Activated CD8-positive, alpha-beta memory T cell treated with anti-CD3 and anti-CD28 coated beads, Interleukin-2, amount 50 U/mL, for 24 hours (primary cell): ENCODE measurements at regions not wholly inside any gene's neighbourhood (a gene's known extent, or its start where the extent isn't known, plus 50 kb on each side); places are given as distances from the start of the nearest gene placed in this dataset.

Experiments
- DNase-seq: peaks from one replicate; pipeline ENCODE4 v3.0.0-alpha.2; 2020; ENCODE audit errors: extremely low read depth

DNA sequence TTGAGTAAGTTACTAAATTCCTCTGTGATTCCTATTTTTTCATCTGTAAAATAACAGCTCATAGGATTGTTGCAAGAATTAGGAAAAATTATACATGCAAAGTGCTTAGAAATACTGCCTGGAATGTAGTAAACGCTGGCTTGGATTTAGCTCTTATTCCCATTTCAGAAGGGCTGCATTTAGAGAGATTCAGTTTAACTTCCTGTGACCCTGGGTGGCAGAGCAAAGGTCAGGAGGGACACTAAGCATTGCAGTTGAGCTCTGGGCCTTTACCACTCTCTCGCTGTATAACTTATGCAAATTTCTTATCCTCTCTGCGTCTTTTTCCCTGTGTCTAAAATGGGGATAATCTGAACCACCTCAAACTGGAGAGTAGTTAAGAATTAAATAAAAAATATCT lies 241.0 kb upstream of the POU3F1 start:
- DNase-seq: no peak

DNA sequence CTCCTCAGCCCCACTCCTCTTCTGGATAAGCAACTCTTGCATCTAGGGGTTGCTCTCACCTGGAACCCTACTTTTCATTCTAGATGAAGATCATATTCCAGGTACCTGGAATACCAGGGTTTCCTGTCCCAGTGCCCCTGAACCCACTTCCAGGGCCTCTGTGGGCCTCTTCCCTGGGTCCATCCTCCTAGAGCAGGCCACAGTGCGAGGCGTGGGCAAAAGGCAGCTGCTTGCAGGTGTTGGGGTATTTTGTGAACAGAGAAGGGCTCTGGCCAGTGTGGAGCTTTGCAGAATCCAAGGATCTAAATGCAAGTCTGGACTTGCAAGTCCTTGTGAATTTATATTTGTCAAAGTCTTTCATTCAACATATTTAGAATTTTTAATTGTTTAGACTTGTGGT lies 240.4 kb upstream of the POU3F1 start:
- no peak for DNase-seq

GRCh38 chr1:38285807-38286530 lies 239.4 kb upstream of the POU3F1 start:
- DNase-seq: no peak

GRCh38 chr1:38284953-38285352 lies 238.4 kb upstream of the POU3F1 start:
- DNase-seq: no peak

DNA sequence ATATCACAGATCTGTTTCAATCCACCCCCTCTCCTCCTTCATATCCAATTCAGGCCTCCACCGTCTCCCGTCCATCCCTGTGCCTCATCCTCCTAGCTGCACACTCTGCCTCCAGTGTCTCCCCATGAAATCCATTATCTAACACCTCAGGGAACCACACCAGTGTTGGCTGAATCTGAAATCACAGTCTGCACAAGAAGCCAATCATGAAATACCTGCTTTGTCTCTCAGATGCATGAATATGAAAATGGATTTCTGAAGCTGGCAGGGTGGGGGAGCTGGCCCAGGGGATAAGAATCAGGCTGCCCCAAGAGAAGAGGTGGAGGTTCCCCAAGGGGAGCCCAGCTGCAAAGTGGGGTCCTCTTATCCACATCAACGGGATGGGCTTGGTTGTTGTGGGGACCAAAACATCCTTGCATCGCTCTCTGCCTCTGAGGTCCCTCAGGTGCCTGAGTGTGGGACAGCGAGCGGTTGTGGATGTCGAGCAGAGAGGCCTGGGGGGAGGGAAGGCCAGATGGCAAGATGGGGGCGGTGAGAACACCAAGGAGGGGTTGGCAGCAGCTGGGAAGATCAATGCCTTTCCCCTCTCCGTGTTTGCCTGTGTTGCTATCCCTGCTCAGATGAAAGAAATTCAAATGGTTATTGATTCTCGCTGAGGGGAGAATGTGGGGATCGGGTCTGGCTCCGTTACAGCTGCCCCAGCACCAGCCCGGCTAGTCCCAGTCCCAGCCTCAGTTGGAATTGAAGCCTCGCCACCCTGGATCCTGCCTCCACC lies 237.3 kb upstream of the POU3F1 start:
- DNase-seq: no peak

DNA sequence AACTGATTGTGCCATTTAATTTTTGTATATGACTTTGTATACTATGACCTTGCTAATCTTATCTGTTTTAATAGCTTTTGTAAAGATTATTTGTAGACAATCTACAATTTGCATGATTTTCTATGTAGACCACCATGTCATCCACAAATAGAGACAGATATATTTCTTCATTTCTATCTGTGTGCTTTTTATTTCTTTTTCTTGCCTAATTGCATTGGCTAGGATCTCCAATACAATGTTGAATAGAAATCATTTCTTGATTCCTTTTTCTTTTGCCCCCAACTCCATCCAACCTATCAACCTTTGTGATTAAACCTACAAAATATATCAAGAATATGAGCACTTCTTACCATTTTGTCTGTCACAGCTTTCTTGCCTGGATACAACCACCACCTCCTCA lies 232.6 kb upstream of the POU3F1 start:
- DNase-seq: no peak

GRCh38 chr1:38277646-38278045 lies 231.1 kb upstream of the POU3F1 start:
- DNase-seq: no peak

GRCh38 chr1:38275960-38276359 lies 229.4 kb upstream of the POU3F1 start:
- no peak for DNase-seq

GRCh38 chr1:38274974-38275373 lies 228.4 kb upstream of the POU3F1 start:
- no peak for DNase-seq

GRCh38 chr1:38273196-38273804 lies 226.7 kb upstream of the POU3F1 start:
- no peak for DNase-seq

DNA sequence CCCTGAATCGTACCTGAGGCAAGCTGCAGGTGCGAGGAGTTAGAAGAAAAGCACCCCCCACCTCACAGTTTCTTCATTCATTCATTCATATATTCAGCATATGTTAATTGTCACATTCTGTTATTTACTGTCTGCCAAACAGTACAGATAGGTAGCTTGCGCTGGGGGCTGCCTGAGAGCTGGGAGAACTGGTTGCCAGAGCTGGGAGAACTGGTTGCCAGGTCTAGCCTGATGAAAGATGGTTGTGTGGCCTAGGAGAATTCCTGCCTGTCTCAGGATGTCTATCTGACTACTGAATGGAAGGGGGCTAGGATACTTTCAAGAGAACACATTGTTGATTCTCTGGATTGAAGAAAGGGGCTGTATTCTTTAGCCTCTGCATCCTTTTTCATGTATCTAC lies 225.9 kb upstream of the POU3F1 start:
- DNase-seq: no peak

- DNase-seq: no peak
Measured at GRCh38 chr1:38270849-38271633, 224.4 kb upstream of the POU3F1 start.

- DNase-seq: no peak
Measured at GRCh38 chr1:38269923-38270848, 223.6 kb upstream of the POU3F1 start.

DNA sequence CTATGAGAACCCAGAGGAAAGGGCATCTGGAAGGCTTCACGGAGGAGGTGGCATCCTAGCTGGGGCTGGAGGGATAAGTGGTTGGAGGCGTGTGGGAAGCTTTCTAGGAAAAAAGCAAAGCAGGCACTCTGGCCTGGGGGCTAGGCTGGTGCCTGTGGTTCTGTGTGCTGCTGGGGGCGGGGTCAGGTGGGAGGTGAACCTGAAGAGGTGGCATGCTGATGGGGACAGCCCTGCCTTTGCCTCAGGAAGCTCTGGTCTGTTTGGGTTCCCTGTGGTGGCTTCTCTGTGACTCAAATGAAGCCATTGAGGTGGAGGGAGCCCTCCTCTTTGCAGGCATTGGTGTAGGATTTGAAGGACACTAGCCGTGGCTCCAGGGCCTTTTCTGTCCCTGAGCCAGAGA lies 221.6 kb upstream of the POU3F1 start:
- no peak for DNase-seq

- no peak for DNase-seq
Measured at GRCh38 chr1:38267037-38268036, 220.7 kb upstream of the POU3F1 start.

DNA sequence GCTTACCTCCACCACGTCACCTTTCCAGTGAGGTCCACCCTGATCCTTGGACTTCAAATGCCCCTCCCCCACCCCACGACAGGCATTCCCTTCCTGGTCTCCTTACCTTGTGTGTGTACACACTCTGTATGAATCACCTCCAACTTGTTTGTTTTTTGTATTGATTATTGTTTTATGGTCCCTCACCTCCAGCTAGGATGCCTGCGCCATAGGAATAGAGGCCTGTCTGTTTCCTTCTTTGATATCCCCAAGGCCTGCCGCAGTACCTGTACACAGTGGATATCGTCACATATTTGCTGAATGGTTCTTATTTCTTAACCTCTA lies 219.6 kb upstream of the POU3F1 start:
- no peak for DNase-seq

DNA sequence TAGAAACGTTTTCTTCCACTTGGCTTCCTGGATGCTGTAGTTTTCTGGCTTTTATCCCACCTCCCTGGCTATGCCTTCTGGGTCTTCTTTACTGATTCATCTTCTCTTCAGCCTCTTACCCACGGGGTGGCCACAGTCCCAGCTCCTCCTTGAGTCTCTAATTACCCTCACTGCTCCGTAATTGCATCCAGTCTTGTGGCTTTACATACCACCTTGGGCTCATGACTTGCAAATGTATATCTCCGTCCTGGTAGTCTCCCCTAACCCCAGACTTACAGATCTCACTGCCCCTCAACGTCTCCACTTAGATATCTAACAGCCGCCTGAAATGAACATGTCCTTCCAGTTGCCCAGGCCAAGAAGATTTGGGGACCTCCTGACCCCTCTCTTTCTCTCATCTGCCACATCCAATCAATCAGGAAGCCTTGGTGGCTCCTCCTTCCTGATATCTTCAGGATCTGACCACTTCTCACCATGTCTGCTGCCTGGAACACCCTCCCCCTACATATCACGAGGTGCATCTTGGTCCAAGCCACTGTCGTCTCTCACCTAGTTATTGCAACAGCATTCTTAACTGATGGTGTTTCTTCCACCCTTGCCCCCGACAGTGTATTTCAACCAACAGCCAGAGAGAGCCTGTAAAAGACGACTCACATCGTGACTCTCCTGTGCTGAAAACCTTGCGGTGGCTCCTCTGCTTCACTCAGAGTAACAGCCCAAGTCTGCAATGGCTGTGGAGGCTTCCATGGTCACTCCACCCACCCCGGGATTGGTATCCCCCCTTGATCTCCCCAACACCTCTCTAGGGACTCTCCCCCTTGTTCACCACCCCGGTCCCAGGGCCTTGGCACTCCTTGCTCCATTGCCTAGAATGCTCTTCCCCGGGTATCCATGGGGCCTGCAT lies 219.0 kb upstream of the POU3F1 start:
- DNase-seq: no peak

- DNase-seq: no peak
Measured at GRCh38 chr1:38263438-38263837, 216.8 kb upstream of the POU3F1 start.

DNA sequence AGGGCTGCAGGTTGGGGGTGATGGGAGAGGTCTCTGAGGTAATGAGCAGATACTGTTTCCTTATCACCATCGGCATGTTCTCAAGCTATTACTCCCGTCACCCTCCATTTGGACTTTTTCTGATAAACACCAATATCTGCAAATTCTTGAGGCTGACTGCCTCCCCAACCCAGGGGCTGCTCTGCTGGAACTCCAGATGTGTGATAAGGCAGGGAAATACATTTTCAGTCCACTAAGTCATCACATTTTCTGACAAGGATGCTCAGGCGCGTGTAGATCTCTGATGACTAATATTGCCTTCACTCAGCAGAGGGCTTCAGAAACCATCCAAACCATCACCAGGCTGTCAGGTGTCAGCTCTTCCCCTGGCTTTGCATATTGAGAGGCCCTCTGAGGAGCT lies 215.0 kb upstream of the POU3F1 start:
- no peak for DNase-seq
